Astrocyte (in vitro differentiated cells and primary cell): ENCODE measurements at regions not wholly inside any gene's neighbourhood (a gene's known extent, or its start where the extent isn't known, plus 50 kb on each side); places are given as distances from the start of the nearest gene placed in this dataset.

Experiments
- CTCF ChIP-seq: IDR thresholded peaks from 2 replicates; pipeline ENCODE4 v1.5.1; 2011; ENCODE audit warnings: low read depth, mild to moderate bottlenecking, inconsistent platforms, low read length, moderate library complexity; ENCODE audit not compliant: insufficient read depth
- EZH2 ChIP-seq: IDR thresholded peaks from 2 replicates; pipeline ENCODE4 v1.6.1; 2012; ENCODE audit warnings: mild to moderate bottlenecking, low read length, inconsistent platforms; ENCODE audit not compliant: insufficient read depth

DNA sequence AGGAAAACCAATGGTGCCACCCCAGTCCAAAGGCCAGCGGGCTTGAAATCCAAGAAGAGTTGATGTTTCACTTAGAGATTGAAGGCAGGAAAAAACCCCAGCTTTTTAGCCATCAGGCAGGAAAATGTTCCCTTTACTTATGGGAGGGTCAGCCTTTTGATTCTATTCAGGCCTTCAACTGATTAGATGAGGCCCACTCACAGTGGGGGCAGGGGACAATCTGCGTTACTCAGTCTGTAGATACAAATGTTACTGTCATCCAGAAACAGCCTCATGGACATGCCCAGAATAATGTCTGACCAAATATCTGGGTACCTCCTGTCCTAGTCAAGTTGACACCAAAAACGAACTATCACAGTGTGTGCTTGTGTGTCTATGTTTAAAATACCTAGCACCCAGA lies 121.2 kb upstream of the KCNQ5 start:
- TF ChIP-seq CTCF (no peak), EZH2 (no peak)
